HL-60 (cell line): ENCODE measurements at regions not wholly inside any gene's neighbourhood (a gene's known extent, or its start where the extent isn't known, plus 50 kb on each side); places are given as distances from the start of the nearest gene placed in this dataset.

Experiments
- DNase-seq, 2 experiments: peaks; one replicate each; pipeline ENCODE4 v3.0.0-alpha.2; 2010 to 2020; ENCODE audit warnings: low read depth in 1 of 2, low spot score in 1 of 2
- H3K27ac ChIP-seq: fragments of 250-450 bp; sonication (Bioruptor Pico); replicated peaks from 2 replicates; pipeline ENCODE4 v1.5.1; 2020; ENCODE audit warnings: mild to moderate bottlenecking, moderate library complexity
- H3K27me3 ChIP-seq: fragments of 250-450 bp; sonication (Bioruptor Pico); 2 replicates; pipeline ENCODE4 v1.5.1; 2021; ENCODE audit warnings: mild to moderate bottlenecking, moderate library complexity; ENCODE audit not compliant: insufficient read depth, poor library complexity, severe bottlenecking
- H3K4me3 ChIP-seq: replicated peaks from 2 replicates; pipeline ENCODE4 v1.5.1; 2011; ENCODE audit warnings: mild to moderate bottlenecking, control low read depth, low read length; ENCODE audit not compliant: insufficient read depth
- GABPA ChIP-seq: IDR thresholded peaks from 2 replicates; pipeline ENCODE4 v1.6.1; 2012; ENCODE audit warnings: low read depth
- POLR2AphosphoS5 ChIP-seq: IDR thresholded peaks from 2 replicates; pipeline ENCODE4 v1.6.1; 2012; ENCODE audit warnings: low read depth
- SPI1 ChIP-seq: IDR thresholded peaks from 2 replicates; pipeline ENCODE4 v1.6.1; 2012; ENCODE audit warnings: low read depth, mild to moderate bottlenecking, borderline replicate concordance
- TF ChIP-seq, protein P1 (sequence below): IDR thresholded peaks from one replicate; pipeline ENCODE4 v1.5.1; 2011; ENCODE audit warnings: low read length, control low read depth, inconsistent platforms; ENCODE audit not compliant: insufficient read depth
- TF ChIP-seq, protein P2 (sequence below): IDR thresholded peaks from 2 replicates; pipeline ENCODE4 v1.6.1; 2012; ENCODE audit warnings: low read depth; ENCODE audit not compliant: insufficient replicate concordance

DNA sequence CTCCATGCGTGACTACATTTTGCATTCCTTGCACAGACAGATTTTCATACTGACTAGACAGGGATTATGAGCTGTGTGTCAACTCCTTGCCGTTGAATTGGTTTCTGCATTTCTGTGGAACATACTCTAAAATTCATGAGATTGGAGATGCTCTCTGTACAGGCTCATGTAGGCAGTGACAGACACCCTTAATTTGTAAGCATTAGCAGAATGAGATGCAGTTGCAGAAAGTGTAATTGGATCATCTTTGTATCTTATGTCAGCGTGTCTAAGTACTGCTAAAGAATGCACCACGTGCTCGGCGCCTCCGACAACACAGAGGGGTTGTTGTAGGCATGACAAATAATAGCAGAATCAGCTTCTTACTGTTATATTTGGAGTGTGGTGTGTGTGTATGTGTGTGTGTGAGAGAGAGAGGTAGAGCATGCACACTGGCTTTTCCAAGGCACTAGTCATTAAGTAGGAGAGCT, 212.4 kb downstream of the CMPK2 start:
- DNase-seq = no peak
- Histone ChIP-seq H3K4me3 (no peak overlapping the region), H3K27me3 (no peaks in the 10 kb centered on the region), H3K27ac (no peak overlapping the region)
- TF ChIP-seq, protein P1, sequence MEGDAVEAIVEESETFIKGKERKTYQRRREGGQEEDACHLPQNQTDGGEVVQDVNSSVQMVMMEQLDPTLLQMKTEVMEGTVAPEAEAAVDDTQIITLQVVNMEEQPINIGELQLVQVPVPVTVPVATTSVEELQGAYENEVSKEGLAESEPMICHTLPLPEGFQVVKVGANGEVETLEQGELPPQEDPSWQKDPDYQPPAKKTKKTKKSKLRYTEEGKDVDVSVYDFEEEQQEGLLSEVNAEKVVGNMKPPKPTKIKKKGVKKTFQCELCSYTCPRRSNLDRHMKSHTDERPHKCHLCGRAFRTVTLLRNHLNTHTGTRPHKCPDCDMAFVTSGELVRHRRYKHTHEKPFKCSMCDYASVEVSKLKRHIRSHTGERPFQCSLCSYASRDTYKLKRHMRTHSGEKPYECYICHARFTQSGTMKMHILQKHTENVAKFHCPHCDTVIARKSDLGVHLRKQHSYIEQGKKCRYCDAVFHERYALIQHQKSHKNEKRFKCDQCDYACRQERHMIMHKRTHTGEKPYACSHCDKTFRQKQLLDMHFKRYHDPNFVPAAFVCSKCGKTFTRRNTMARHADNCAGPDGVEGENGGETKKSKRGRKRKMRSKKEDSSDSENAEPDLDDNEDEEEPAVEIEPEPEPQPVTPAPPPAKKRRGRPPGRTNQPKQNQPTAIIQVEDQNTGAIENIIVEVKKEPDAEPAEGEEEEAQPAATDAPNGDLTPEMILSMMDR = no peak
- TF ChIP-seq SPI1 (no peak), GABPA (no peak), POLR2AphosphoS5 (no peak)
- TF ChIP-seq, protein P2, sequence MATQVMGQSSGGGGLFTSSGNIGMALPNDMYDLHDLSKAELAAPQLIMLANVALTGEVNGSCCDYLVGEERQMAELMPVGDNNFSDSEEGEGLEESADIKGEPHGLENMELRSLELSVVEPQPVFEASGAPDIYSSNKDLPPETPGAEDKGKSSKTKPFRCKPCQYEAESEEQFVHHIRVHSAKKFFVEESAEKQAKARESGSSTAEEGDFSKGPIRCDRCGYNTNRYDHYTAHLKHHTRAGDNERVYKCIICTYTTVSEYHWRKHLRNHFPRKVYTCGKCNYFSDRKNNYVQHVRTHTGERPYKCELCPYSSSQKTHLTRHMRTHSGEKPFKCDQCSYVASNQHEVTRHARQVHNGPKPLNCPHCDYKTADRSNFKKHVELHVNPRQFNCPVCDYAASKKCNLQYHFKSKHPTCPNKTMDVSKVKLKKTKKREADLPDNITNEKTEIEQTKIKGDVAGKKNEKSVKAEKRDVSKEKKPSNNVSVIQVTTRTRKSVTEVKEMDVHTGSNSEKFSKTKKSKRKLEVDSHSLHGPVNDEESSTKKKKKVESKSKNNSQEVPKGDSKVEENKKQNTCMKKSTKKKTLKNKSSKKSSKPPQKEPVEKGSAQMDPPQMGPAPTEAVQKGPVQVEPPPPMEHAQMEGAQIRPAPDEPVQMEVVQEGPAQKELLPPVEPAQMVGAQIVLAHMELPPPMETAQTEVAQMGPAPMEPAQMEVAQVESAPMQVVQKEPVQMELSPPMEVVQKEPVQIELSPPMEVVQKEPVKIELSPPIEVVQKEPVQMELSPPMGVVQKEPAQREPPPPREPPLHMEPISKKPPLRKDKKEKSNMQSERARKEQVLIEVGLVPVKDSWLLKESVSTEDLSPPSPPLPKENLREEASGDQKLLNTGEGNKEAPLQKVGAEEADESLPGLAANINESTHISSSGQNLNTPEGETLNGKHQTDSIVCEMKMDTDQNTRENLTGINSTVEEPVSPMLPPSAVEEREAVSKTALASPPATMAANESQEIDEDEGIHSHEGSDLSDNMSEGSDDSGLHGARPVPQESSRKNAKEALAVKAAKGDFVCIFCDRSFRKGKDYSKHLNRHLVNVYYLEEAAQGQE = no peak

DNA sequence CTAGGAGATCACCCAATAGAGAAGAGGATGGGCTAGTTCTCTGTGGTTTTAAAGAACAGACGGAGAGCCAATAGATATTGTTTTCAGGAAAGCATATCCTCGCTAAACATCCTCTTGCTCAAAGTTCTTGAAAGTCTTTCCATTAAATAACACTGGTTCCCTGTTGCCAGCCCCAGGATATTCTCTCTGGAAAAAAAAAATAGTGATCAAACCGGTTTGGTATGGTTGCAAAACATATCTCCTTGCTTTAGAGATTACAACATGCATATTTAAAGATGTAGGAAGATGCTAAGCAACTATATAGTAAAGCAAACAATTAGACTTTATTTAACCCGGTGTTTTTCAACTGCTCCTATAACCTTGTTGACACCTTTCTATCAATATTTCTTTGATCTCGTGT, 211.4 kb downstream of the CMPK2 start:
- no peak overlapping the region for H3K27ac ChIP-seq
- H3K4me3 ChIP-seq = no peak overlapping the region
- TF ChIP-seq, protein P1 = no peak
- no peak for TF ChIP-seq GABPA
- TF ChIP-seq POLR2AphosphoS5 = no peak
- TF ChIP-seq, protein P2 = no peak
- no peak for TF ChIP-seq SPI1
- no peaks in the 10 kb centered on the region for H3K27me3 ChIP-seq
- DNase-seq = no peak

DNA sequence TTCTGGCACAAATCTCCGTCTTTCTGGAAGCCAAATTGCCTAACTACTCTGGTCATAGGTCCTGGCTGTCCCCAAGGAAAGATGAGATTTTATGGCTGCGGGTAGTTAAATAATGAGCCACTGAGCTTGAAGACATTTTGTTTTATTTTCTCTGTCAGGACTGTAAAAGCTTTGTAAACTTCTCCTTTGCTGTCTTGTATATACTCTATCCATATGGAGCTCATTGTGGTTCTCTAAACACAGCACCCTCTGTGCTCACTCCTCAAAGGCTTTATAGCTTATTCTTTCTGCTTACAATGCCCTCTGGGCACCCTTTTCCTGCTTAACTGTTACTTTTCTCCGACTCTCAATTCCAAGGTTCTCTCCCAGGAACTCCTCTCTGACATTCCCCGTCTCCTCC, 209.1 kb downstream of the CMPK2 start:
- no peak overlapping the region for H3K4me3 ChIP-seq
- DNase-seq = no peak

More for the DNA sequence above, 209.1 kb downstream of the CMPK2 start:
- H3K27ac ChIP-seq = no peak overlapping the region
- TF ChIP-seq POLR2AphosphoS5 (no peak), GABPA (no peak), SPI1 (no peak)
- TF ChIP-seq, protein P1 = no peak
- TF ChIP-seq, protein P2 = no peak
- no peaks in the 10 kb centered on the region for H3K27me3 ChIP-seq
